ENCODE measurements at regions not wholly inside any gene's neighbourhood (a gene's known extent, or its start where the extent isn't known, plus 50 kb on each side); places are given as distances from the start of the nearest gene placed in this dataset.
"Not testable (repeated sequence)": the region's sequence is repeated elsewhere in the genome, so short reads cannot be mapped to it uniquely, and the experiment has no call there.

DNA sequence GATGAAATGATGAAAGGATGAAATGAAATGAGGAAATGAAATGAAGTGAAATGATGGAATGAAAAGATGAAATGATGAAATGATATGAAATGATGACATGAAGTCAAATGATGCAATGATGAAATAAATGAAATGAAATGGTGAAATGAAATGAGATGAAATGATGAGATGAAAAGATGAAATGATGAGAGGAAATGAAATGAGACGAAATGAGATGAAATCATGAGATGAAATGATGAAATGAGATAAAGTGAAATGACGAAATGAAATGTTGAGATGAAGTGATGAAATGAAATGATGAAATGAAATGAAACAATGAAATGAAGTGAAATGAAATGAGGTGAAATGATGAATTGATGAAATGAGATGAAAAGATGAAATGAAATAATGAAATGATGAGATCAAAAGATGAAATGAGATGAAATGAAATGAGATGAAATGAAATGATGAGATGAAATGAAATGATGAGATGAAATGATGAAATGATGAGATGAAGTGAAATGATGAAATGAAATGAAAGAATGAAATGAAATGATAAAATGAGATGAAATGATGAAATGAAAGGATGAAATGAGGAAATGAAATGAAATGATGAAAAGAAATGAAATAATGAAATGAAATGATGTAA, 131.7 kb upstream of the TP53TG3D start:
- not testable (repeated sequence) for TF ChIP-seq CTCF (IDR thresholded peaks at IDR 0.05; ENCODE audit: low read depth, low read length, poor library complexity, severe bottlenecking); EZH2phosphoT487 (IDR thresholded peaks at IDR 0.05; ENCODE audit: borderline replicate concordance, low read length)

All from DOHH2 (cell line).